GM18870 (cell line): ENCODE measurements at regions not wholly inside any gene's neighbourhood (a gene's known extent, or its start where the extent isn't known, plus 50 kb on each side); places are given as distances from the start of the nearest gene placed in this dataset.
"Not testable (repeated sequence)": the region's sequence is repeated elsewhere in the genome, so short reads cannot be mapped to it uniquely, and the experiment has no call there.

Experiments used
- ATAC-seq: cut with Tn5 transposase; IDR thresholded peaks from one replicate; pipeline ENCODE4 v1.9.1; 2021; ENCODE audit warnings: moderate library complexity; ENCODE audit not compliant: unreplicated experiment

- ATAC-seq = no peak
Observed at GRCh38 chr20:52340036-52340634, 148.6 kb upstream of the ZFP64 start.

GRCh38 chr20:52332649-52333250, 141.2 kb upstream of the ZFP64 start:
- no peak for ATAC-seq

GRCh38 chr20:52332230-52332629, 140.7 kb upstream of the ZFP64 start:
- no peak for ATAC-seq

GRCh38 chr20:52331655-52332054, 140.1 kb upstream of the ZFP64 start:
- ATAC-seq = no peak

- no peak for ATAC-seq
Observed at GRCh38 chr20:52321396-52321795, 129.8 kb upstream of the ZFP64 start.

- no peak for ATAC-seq
Observed at GRCh38 chr20:52318651-52319050, 127.1 kb upstream of the ZFP64 start.

- ATAC-seq = no peak
Observed at GRCh38 chr20:52313341-52313963, 121.9 kb upstream of the ZFP64 start.

GRCh38 chr20:52312132-52312729, 120.7 kb upstream of the ZFP64 start:
- no peak for ATAC-seq

- no peak for ATAC-seq
Observed at GRCh38 chr20:52311209-52311794, 119.7 kb upstream of the ZFP64 start.

- ATAC-seq = no peak
Observed at GRCh38 chr20:52309181-52309580, 117.6 kb upstream of the ZFP64 start.

- ATAC-seq = no peak
Observed at GRCh38 chr20:52306477-52306876, 114.9 kb upstream of the ZFP64 start.

- ATAC-seq = no peak
Observed at GRCh38 chr20:52305858-52306257, 114.3 kb upstream of the ZFP64 start.

GRCh38 chr20:52305024-52305645, 113.6 kb upstream of the ZFP64 start:
- no peak for ATAC-seq

- ATAC-seq = no peak
Observed at GRCh38 chr20:52303281-52303950, 111.8 kb upstream of the ZFP64 start.

GRCh38 chr20:52302736-52303135, 111.2 kb upstream of the ZFP64 start:
- no peak for ATAC-seq

- ATAC-seq = not testable (repeated sequence)
Observed at GRCh38 chr20:52302051-52302450, 110.5 kb upstream of the ZFP64 start.

- no peak for ATAC-seq
Observed at GRCh38 chr20:52295556-52295955, 104.0 kb upstream of the ZFP64 start.

- ATAC-seq = no peak
Observed at GRCh38 chr20:52294106-52294628, 102.6 kb upstream of the ZFP64 start.

- no peak for ATAC-seq
Observed at GRCh38 chr20:52291109-52291508, 99.5 kb upstream of the ZFP64 start.

GRCh38 chr20:52290569-52290968, 99.0 kb upstream of the ZFP64 start:
- ATAC-seq = no peak
